ENCODE measurements at regions not wholly inside any gene's neighbourhood (a gene's known extent, or its start where the extent isn't known, plus 50 kb on each side); places are given as distances from the start of the nearest gene placed in this dataset.

- TF ChIP-seq POLR2AphosphoS5 (IDR thresholded peaks at IDR 0.05; ENCODE audit: low read depth, low read length), result no peak
- TF ChIP-seq POLR2A (IDR thresholded peaks at IDR 0.05; ENCODE audit: low read depth, low read length), result no peak
- TF ChIP-seq PAX5 (IDR thresholded peaks at IDR 0.05; ENCODE audit: insufficient read depth, low read length, severe bottlenecking), result no peak
Observed at GRCh38 chr3:144067059-144067458, 95.4 kb downstream of the DIPK2A start.

All from GM12891 (cell line).